Mesendoderm (in vitro differentiated cells): ENCODE measurements at regions not wholly inside any gene's neighbourhood (a gene's known extent, or its start where the extent isn't known, plus 50 kb on each side); places are given as distances from the start of the nearest gene placed in this dataset.

Experiments used
- DNase-seq: peaks from one replicate; pipeline ENCODE4 v3.0.0; 2013
- H2AK5ac ChIP-seq: 2 replicates; pipeline ENCODE4 v1.6.1; 2013; ENCODE audit warnings: low read length, inconsistent platforms
- H2BK120ac ChIP-seq: 2 replicates; pipeline ENCODE4 v1.6.1; 2013; ENCODE audit warnings: low read depth, mild to moderate bottlenecking, low read length, moderate library complexity, mixed read lengths
- H2BK15ac ChIP-seq: replicated peaks from 2 replicates; pipeline ENCODE4 v1.6.1; 2013; ENCODE audit warnings: low read depth, mild to moderate bottlenecking, moderate library complexity
- H2BK5ac ChIP-seq: 2 replicates; pipeline ENCODE4 v1.6.1; 2013; ENCODE audit warnings: low read length, inconsistent platforms
- H3K18ac ChIP-seq: 2 replicates; pipeline ENCODE4 v1.6.1; 2013; ENCODE audit warnings: mild to moderate bottlenecking, low read length, mixed read lengths
- H3K23ac ChIP-seq: one replicate; pipeline ENCODE4 v1.6.1; 2013; ENCODE audit warnings: low read length
- H3K27ac ChIP-seq: 2 replicates; pipeline ENCODE4 v1.5.1; 2013; ENCODE audit warnings: low read depth, mild to moderate bottlenecking, inconsistent platforms, low read length, moderate library complexity
- H3K27me3 ChIP-seq: 2 replicates; pipeline ENCODE4 v1.6.1; 2013; ENCODE audit warnings: low read length, control low read depth, mild to moderate bottlenecking, inconsistent platforms; ENCODE audit not compliant: insufficient read depth, poor library complexity
- H3K36me3 ChIP-seq: 2 replicates; pipeline ENCODE4 v1.6.1; 2013; ENCODE audit warnings: low read length, inconsistent platforms; ENCODE audit not compliant: control insufficient read depth, insufficient read depth
- H3K4ac ChIP-seq: one replicate; pipeline ENCODE4 v1.6.1; 2013; ENCODE audit warnings: low read depth, mild to moderate bottlenecking, low read length, moderate library complexity
- H3K4me1 ChIP-seq: 2 replicates; pipeline ENCODE4 v1.6.1; 2013; ENCODE audit warnings: low read depth, low read length, inconsistent platforms; ENCODE audit not compliant: control insufficient read depth
- H3K4me2 ChIP-seq: 2 replicates; pipeline ENCODE4 v1.6.1; 2013; ENCODE audit warnings: low read length
- H3K4me3 ChIP-seq: 2 replicates; pipeline ENCODE4 v1.5.1; 2013; ENCODE audit warnings: mild to moderate bottlenecking, low read length
- H3K56ac ChIP-seq: one replicate; pipeline ENCODE4 v1.6.1; 2013; ENCODE audit warnings: low read length
- H3K79me1 ChIP-seq: 2 replicates; pipeline ENCODE4 v1.6.1; 2013; ENCODE audit warnings: low read length, inconsistent platforms
- H3K79me2 ChIP-seq: 2 replicates; pipeline ENCODE4 v1.6.1; 2013; ENCODE audit warnings: mild to moderate bottlenecking, low read length; ENCODE audit not compliant: control insufficient read depth, insufficient read depth
- H3K9ac ChIP-seq: 2 replicates; pipeline ENCODE4 v1.6.1; 2013; ENCODE audit warnings: low read length, inconsistent platforms
- H4K5ac ChIP-seq: one replicate; pipeline ENCODE4 v1.6.1; 2013; ENCODE audit warnings: low read length
- H4K8ac ChIP-seq: one replicate; pipeline ENCODE4 v1.6.1; 2013; ENCODE audit warnings: low read depth, mild to moderate bottlenecking, control low read depth, low read length, moderate library complexity
- WGBS: extraction: QIAGEN DNeasy Blood & Tissue Kit; methylation state at CpG from one replicate; pipeline ENCODE4 v1.1.7; 2013; ENCODE audit warnings: low lambda C conversion rate, missing lambda C conversion rate; ENCODE audit not compliant: insufficient coverage; ENCODE audit errors: extremely low coverage; 5-methylcytosine and 5-hydroxymethylcytosine counted together

GRCh38 chr16:63978240-63978639 is 1143.6 kb downstream of the CDH11 start:
- Histone ChIP-seq H3K4me1 (peaks cover 1% of the 10 kb centered on the region), H2AK5ac (no peak overlapping the region), H3K9ac (no peak overlapping the region), H3K4me3 (no peak overlapping the region), H3K27me3 (no peaks in the 10 kb centered on the region), H3K79me2 (no peaks in the 10 kb centered on the region), H2BK120ac (no peak overlapping the region), H3K27ac (no peak overlapping the region), H3K18ac (no peak overlapping the region), H4K8ac (no peak overlapping the region), H4K5ac (no peak overlapping the region), H3K36me3 (no peaks in the 10 kb centered on the region), H3K23ac (no peak overlapping the region), H3K56ac (no peak overlapping the region), H2BK15ac (no peak overlapping the region), H2BK5ac (no peak overlapping the region), H3K4me2 (no peak overlapping the region), H3K79me1 (no peaks in the 10 kb centered on the region), H3K4ac (no peak overlapping the region)
- DNase-seq: peak; percentile 6

GRCh38 chr16:63976345-63976744 is 1145.5 kb downstream of the CDH11 start:
- no peak overlapping the region for H2BK120ac ChIP-seq
- H3K9ac ChIP-seq: no peak overlapping the region
- no peak overlapping the region for H2BK15ac ChIP-seq
- H3K79me1 ChIP-seq: no peaks in the 10 kb centered on the region
- H3K79me2 ChIP-seq: no peaks in the 10 kb centered on the region
- no peak overlapping the region for H3K4me2 ChIP-seq
- no peak overlapping the region for H3K56ac ChIP-seq
- H3K4me1 ChIP-seq: no peaks in the 10 kb centered on the region
- H3K23ac ChIP-seq: no peak overlapping the region
- H3K4me3 ChIP-seq: no peak overlapping the region
- H4K5ac ChIP-seq: no peak overlapping the region
- H3K18ac ChIP-seq: no peak overlapping the region
- no peak overlapping the region for H3K27ac ChIP-seq
- WGBS: no CpG with 5 or more reads among the region's 4 CpGs
- H3K27me3 ChIP-seq: no peaks in the 10 kb centered on the region
- no peak overlapping the region for H2BK5ac ChIP-seq
- H3K36me3 ChIP-seq: no peaks in the 10 kb centered on the region
- H3K4ac ChIP-seq: no peak overlapping the region
- no peak for DNase-seq
- H2AK5ac ChIP-seq: no peak overlapping the region
- H4K8ac ChIP-seq: no peak overlapping the region

GRCh38 chr16:63975669-63976068 is 1146.2 kb downstream of the CDH11 start:
- Histone ChIP-seq H3K18ac (no peak overlapping the region), H2BK15ac (no peak overlapping the region), H3K36me3 (no peaks in the 10 kb centered on the region), H3K23ac (no peak overlapping the region), H3K27ac (no peak overlapping the region), H2BK120ac (no peak overlapping the region), H2BK5ac (no peak overlapping the region), H2AK5ac (no peak overlapping the region), H3K4me2 (no peak overlapping the region), H4K5ac (no peak overlapping the region), H3K27me3 (no peaks in the 10 kb centered on the region), H4K8ac (no peak overlapping the region), H3K9ac (no peak overlapping the region), H3K56ac (no peak overlapping the region), H3K79me1 (no peaks in the 10 kb centered on the region), H3K4me1 (no peaks in the 10 kb centered on the region), H3K79me2 (no peaks in the 10 kb centered on the region), H3K4ac (no peak overlapping the region), H3K4me3 (no peak overlapping the region)
- DNase-seq: no peak
- 100% methylated on average over 1 of the region's 3 CpGs for WGBS

- no peaks in the 10 kb centered on the region for H3K4me1 ChIP-seq
- H3K79me1 ChIP-seq: no peaks in the 10 kb centered on the region
- DNase-seq: no peak
- no peaks in the 10 kb centered on the region for H3K27me3 ChIP-seq
- no peak overlapping the region for H3K4ac ChIP-seq
- H3K56ac ChIP-seq: no peak overlapping the region
- H2BK120ac ChIP-seq: no peak overlapping the region
- no peak overlapping the region for H3K4me2 ChIP-seq
- no peak overlapping the region for H4K5ac ChIP-seq
- H3K9ac ChIP-seq: no peak overlapping the region
- no peak overlapping the region for H3K27ac ChIP-seq
- H3K36me3 ChIP-seq: no peaks in the 10 kb centered on the region
- H2BK15ac ChIP-seq: no peak overlapping the region
- H4K8ac ChIP-seq: no peak overlapping the region
- H3K4me3 ChIP-seq: no peak overlapping the region
- WGBS: no CpG with 5 or more reads among the region's 1 CpG
- no peak overlapping the region for H2AK5ac ChIP-seq
- H3K79me2 ChIP-seq: no peaks in the 10 kb centered on the region
- no peak overlapping the region for H3K18ac ChIP-seq
- no peak overlapping the region for H3K23ac ChIP-seq
- H2BK5ac ChIP-seq: no peak overlapping the region
These were observed 1153.9 kb downstream of the CDH11 start for GRCh38 chr16:63967966-63968365.

GRCh38 chr16:63960321-63960720 is 1161.5 kb downstream of the CDH11 start:
- H3K56ac ChIP-seq: no peak overlapping the region
- no peak overlapping the region for H3K4me3 ChIP-seq
- H3K27ac ChIP-seq: no peak overlapping the region
- no peak overlapping the region for H4K5ac ChIP-seq
- no peak overlapping the region for H3K9ac ChIP-seq
- no peaks in the 10 kb centered on the region for H3K27me3 ChIP-seq
- no peaks in the 10 kb centered on the region for H3K79me2 ChIP-seq
- H3K4me1 ChIP-seq: no peaks in the 10 kb centered on the region
- H2BK15ac ChIP-seq: no peak overlapping the region
- no peak overlapping the region for H2BK5ac ChIP-seq
- no peaks in the 10 kb centered on the region for H3K79me1 ChIP-seq
- no peak overlapping the region for H3K4ac ChIP-seq
- no peak overlapping the region for H2BK120ac ChIP-seq
- no peak overlapping the region for H3K18ac ChIP-seq
- H2AK5ac ChIP-seq: no peak overlapping the region
- DNase-seq: no peak
- no peak overlapping the region for H4K8ac ChIP-seq
- H3K4me2 ChIP-seq: no peak overlapping the region
- H3K36me3 ChIP-seq: no peaks in the 10 kb centered on the region
- no peak overlapping the region for H3K23ac ChIP-seq

- H3K36me3 ChIP-seq: no peaks in the 10 kb centered on the region
- no peak overlapping the region for H2BK120ac ChIP-seq
- no peaks in the 10 kb centered on the region for H3K79me2 ChIP-seq
- H3K4ac ChIP-seq: no peak overlapping the region
- no peak overlapping the region for H3K56ac ChIP-seq
- H3K27me3 ChIP-seq: no peaks in the 10 kb centered on the region
- no peak overlapping the region for H3K27ac ChIP-seq
- no peak overlapping the region for H2BK5ac ChIP-seq
- H3K9ac ChIP-seq: no peak overlapping the region
- H2BK15ac ChIP-seq: no peak overlapping the region
- no peaks in the 10 kb centered on the region for H3K79me1 ChIP-seq
- no peak overlapping the region for H4K5ac ChIP-seq
- H3K23ac ChIP-seq: no peak overlapping the region
- no peak overlapping the region for H3K4me3 ChIP-seq
- H3K4me1 ChIP-seq: no peaks in the 10 kb centered on the region
- no peak overlapping the region for H2AK5ac ChIP-seq
- WGBS: no CpG with 5 or more reads among the region's 2 CpGs
- H3K18ac ChIP-seq: no peak overlapping the region
- no peak overlapping the region for H4K8ac ChIP-seq
- no peak for DNase-seq
- no peak overlapping the region for H3K4me2 ChIP-seq
These were observed 1174.8 kb downstream of the CDH11 start for GRCh38 chr16:63947022-63947421.
